ENCODE measurements at regions not wholly inside any gene's neighbourhood (a gene's known extent, or its start where the extent isn't known, plus 50 kb on each side); places are given as distances from the start of the nearest gene placed in this dataset.

- DNase-seq (no peak), ATAC-seq (replicated peaks in 1 of 4) (no peak)
- Mint-ChIP-seq H3K4me1 (no peaks in the 10 kb centered on the region), H3K27ac (no peak overlapping the region), H3K27me3 (peaks cover 21 to 22% of the 10 kb centered on the region in 2 donors), H3K36me3 (no peaks in the 10 kb centered on the region), H3K9me3 (no peaks in the 10 kb centered on the region), H3K4me3 (no peak overlapping the region)
- H3K27me3 ChIP-seq (replicated peaks in 1 of 2; ENCODE audit: control insufficient read depth in 2 of 2, extremely low read depth in 1 of 2, insufficient read depth in 2 of 2, low read length in 1 of 2), result peaks cover 0 to 13% of the 10 kb centered on the region in 2 experiments
- no peaks in the 10 kb centered on the region for H3K9me3 ChIP-seq
- H3K36me3 ChIP-seq (ENCODE audit: control insufficient read depth in 2 of 2, extremely low read depth in 1 of 2, insufficient read depth in 1 of 2, low read length in 1 of 2), result no peaks in the 10 kb centered on the region
- no peaks in the 10 kb centered on the region for H3K4me1 ChIP-seq (ENCODE audit: control insufficient read depth in 1 of 2, extremely low read depth in 1 of 2, insufficient read depth in 2 of 2, low read length in 2 of 2)
- no peak overlapping the region for H3K27ac ChIP-seq (ENCODE audit: low read length)
- no peak overlapping the region for H3K4me3 ChIP-seq (ENCODE audit: control insufficient read depth in 1 of 2, extremely low read depth in 1 of 2, low read length in 1 of 2)
- ChIA-PET POLR2A (no interaction called here), CTCF (interaction anchor here in 1 of 2 donors (1.2 kb wide), 1 partner anchor 198 kb away, joined by 6 read pairs; no protein-coding TSS in a partner anchor)
- 80% methylated on average over 16 of the region's 17 CpGs for WGBS (ENCODE audit: insufficient coverage)
Observed at GRCh38 chr11:33544593-33545373, 155.8 kb downstream of the C11orf91 start.

- ATAC-seq (replicated peaks in 1 of 4) (no peak), DNase-seq (no peak)
- H3K9me3 Mint-ChIP-seq, result no peaks in the 10 kb centered on the region
- no peaks in the 10 kb centered on the region for H3K9me3 ChIP-seq
- H3K27ac ChIP-seq (ENCODE audit: low read length), result no peak overlapping the region
- ChIA-PET POLR2A (no interaction called here), CTCF (interaction anchor here (1.0 to 1.2 kb wide), 1 partner anchor 199 kb away, joined by 3 to 6 read pairs; no protein-coding TSS in a partner anchor)
- no peaks in the 10 kb centered on the region for H3K4me1 ChIP-seq (ENCODE audit: control insufficient read depth in 1 of 2, extremely low read depth in 1 of 2, insufficient read depth in 2 of 2, low read length in 2 of 2)
- H3K4me3 ChIP-seq (ENCODE audit: control insufficient read depth in 1 of 2, extremely low read depth in 1 of 2, low read length in 1 of 2), result no peak overlapping the region
- H3K4me3 Mint-ChIP-seq, result no peak overlapping the region
- H3K27ac Mint-ChIP-seq, result no peak overlapping the region
- H3K36me3 Mint-ChIP-seq, result no peaks in the 10 kb centered on the region
- H3K36me3 ChIP-seq (ENCODE audit: control insufficient read depth in 2 of 2, extremely low read depth in 1 of 2, insufficient read depth in 1 of 2, low read length in 1 of 2), result no peaks in the 10 kb centered on the region
- peaks cover 0 to 13% of the 10 kb centered on the region in 2 experiments for H3K27me3 ChIP-seq (replicated peaks in 1 of 2; ENCODE audit: control insufficient read depth in 2 of 2, extremely low read depth in 1 of 2, insufficient read depth in 2 of 2, low read length in 1 of 2)
- H3K4me1 Mint-ChIP-seq, result no peaks in the 10 kb centered on the region
- peaks cover 16 to 21% of the 10 kb centered on the region in 2 donors for H3K27me3 Mint-ChIP-seq
- WGBS (ENCODE audit: insufficient coverage), result 53% methylated on average over 3 of the region's 3 CpGs
Observed at GRCh38 chr11:33543823-33544222, 156.8 kb downstream of the C11orf91 start.

GRCh38 chr11:33542921-33543320 is 157.7 kb downstream of the C11orf91 start:
- no peak overlapping the region for H3K4me3 Mint-ChIP-seq
- H3K27me3 ChIP-seq (replicated peaks in 1 of 2; ENCODE audit: control insufficient read depth in 2 of 2, extremely low read depth in 1 of 2, insufficient read depth in 2 of 2, low read length in 1 of 2), result peaks cover 0 to 13% of the 10 kb centered on the region in 2 experiments
- ATAC-seq (replicated peaks in 1 of 4) (peak in 1 of 4 experiments; percentile 37), DNase-seq (peak in 21 of 35 experiments; percentile 4 to 49 (median 19))
- no peaks in the 10 kb centered on the region for H3K4me1 ChIP-seq (ENCODE audit: control insufficient read depth in 1 of 2, extremely low read depth in 1 of 2, insufficient read depth in 2 of 2, low read length in 2 of 2)
- H3K36me3 Mint-ChIP-seq, result no peaks in the 10 kb centered on the region
- no peak overlapping the region for H3K27ac Mint-ChIP-seq
- H3K9me3 Mint-ChIP-seq, result no peaks in the 10 kb centered on the region
- no peaks in the 10 kb centered on the region for H3K9me3 ChIP-seq
- no peaks in the 10 kb centered on the region for H3K36me3 ChIP-seq (ENCODE audit: control insufficient read depth in 2 of 2, extremely low read depth in 1 of 2, insufficient read depth in 1 of 2, low read length in 1 of 2)
- H3K27ac ChIP-seq (ENCODE audit: low read length), result no peak overlapping the region
- WGBS (ENCODE audit: insufficient coverage), result 66% methylated on average over 5 of the region's 7 CpGs
- no peaks in the 10 kb centered on the region for H3K4me1 Mint-ChIP-seq
- H3K27me3 Mint-ChIP-seq, result peaks cover 20 to 21% of the 10 kb centered on the region in 2 donors
- CTCF ChIA-PET, result interaction anchor here in 1 of 2 donors (1.1 kb wide), 1 partner anchor 200 kb away, joined by 3 read pairs; no protein-coding TSS in a partner anchor
- no peak overlapping the region for H3K4me3 ChIP-seq (ENCODE audit: control insufficient read depth in 1 of 2, extremely low read depth in 1 of 2, low read length in 1 of 2)
- POLR2A ChIA-PET, result no interaction called here

GRCh38 chr11:33540946-33541915 is 159.4 kb downstream of the C11orf91 start:
- ChIA-PET POLR2A (no interaction called here), CTCF (no interaction called here)
- H3K27ac Mint-ChIP-seq, result no peak overlapping the region

GRCh38 chr11:33540427-33540826 is 160.2 kb downstream of the C11orf91 start:
- Histone ChIP-seq H3K4me3 (ENCODE audit: control insufficient read depth in 1 of 2, extremely low read depth in 1 of 2, low read length in 1 of 2) (no peak overlapping the region), H3K36me3 (ENCODE audit: control insufficient read depth in 2 of 2, extremely low read depth in 1 of 2, insufficient read depth in 1 of 2, low read length in 1 of 2) (no peaks in the 10 kb centered on the region), H3K4me1 (ENCODE audit: control insufficient read depth in 1 of 2, extremely low read depth in 1 of 2, insufficient read depth in 2 of 2, low read length in 2 of 2) (no peaks in the 10 kb centered on the region), H3K27me3 (replicated peaks in 1 of 2; ENCODE audit: control insufficient read depth in 2 of 2, extremely low read depth in 1 of 2, insufficient read depth in 2 of 2, low read length in 1 of 2) (peaks cover 0 to 21% of the 10 kb centered on the region in 2 experiments), H3K9me3 (no peaks in the 10 kb centered on the region), H3K27ac (ENCODE audit: low read length) (no peak overlapping the region)
- Mint-ChIP-seq H3K36me3 (no peaks in the 10 kb centered on the region), H3K4me1 (no peaks in the 10 kb centered on the region), H3K27me3 (peaks cover 28 to 37% of the 10 kb centered on the region in 2 donors), H3K27ac (no peak overlapping the region), H3K9me3 (no peaks in the 10 kb centered on the region), H3K4me3 (no peak overlapping the region)
- ChIA-PET CTCF (no interaction called here), POLR2A (no interaction called here)
- ATAC-seq (replicated peaks in 1 of 4) (no peak), DNase-seq (no peak)

More at GRCh38 chr11:33540946-33541915, 159.4 kb downstream of the C11orf91 start:
- ATAC-seq (replicated peaks in 1 of 4) (no peak), DNase-seq (no peak)
- Mint-ChIP-seq H3K9me3 (no peaks in the 10 kb centered on the region), H3K4me3 (no peak overlapping the region), H3K36me3 (no peaks in the 10 kb centered on the region), H3K27me3 (peaks cover 25 to 30% of the 10 kb centered on the region in 2 donors), H3K4me1 (no peaks in the 10 kb centered on the region)
- H3K9me3 ChIP-seq, result no peaks in the 10 kb centered on the region
- H3K4me1 ChIP-seq (ENCODE audit: control insufficient read depth in 1 of 2, extremely low read depth in 1 of 2, insufficient read depth in 2 of 2, low read length in 2 of 2), result no peaks in the 10 kb centered on the region
- peaks cover 0 to 19% of the 10 kb centered on the region in 2 experiments for H3K27me3 ChIP-seq (replicated peaks in 1 of 2; ENCODE audit: control insufficient read depth in 2 of 2, extremely low read depth in 1 of 2, insufficient read depth in 2 of 2, low read length in 1 of 2)
- no peaks in the 10 kb centered on the region for H3K36me3 ChIP-seq (ENCODE audit: control insufficient read depth in 2 of 2, extremely low read depth in 1 of 2, insufficient read depth in 1 of 2, low read length in 1 of 2)
- H3K4me3 ChIP-seq (ENCODE audit: control insufficient read depth in 1 of 2, extremely low read depth in 1 of 2, low read length in 1 of 2), result no peak overlapping the region
- H3K27ac ChIP-seq (ENCODE audit: low read length), result no peak overlapping the region
- 81% methylated on average over 7 of the region's 11 CpGs for WGBS (ENCODE audit: insufficient coverage)

GRCh38 chr11:33539751-33540150 is 160.9 kb downstream of the C11orf91 start:
- Mint-ChIP-seq H3K27me3 (peaks cover 24 to 39% of the 10 kb centered on the region in 2 donors), H3K4me1 (no peaks in the 10 kb centered on the region)
- no CpG with 5 or more reads among the region's 3 CpGs for WGBS (ENCODE audit: insufficient coverage)

More at GRCh38 chr11:33539751-33540150, 160.9 kb downstream of the C11orf91 start:
- no peaks in the 10 kb centered on the region for H3K9me3 Mint-ChIP-seq
- POLR2A ChIA-PET, result no interaction called here
- H3K4me1 ChIP-seq (ENCODE audit: control insufficient read depth in 1 of 2, extremely low read depth in 1 of 2, insufficient read depth in 2 of 2, low read length in 2 of 2), result no peaks in the 10 kb centered on the region
- no peaks in the 10 kb centered on the region for H3K36me3 Mint-ChIP-seq
- H3K27ac Mint-ChIP-seq, result no peak overlapping the region
- CTCF ChIA-PET, result no interaction called here
- no peak overlapping the region for H3K4me3 Mint-ChIP-seq
- no peak overlapping the region for H3K27ac ChIP-seq (ENCODE audit: low read length)
- peaks cover 0 to 21% of the 10 kb centered on the region in 2 experiments for H3K27me3 ChIP-seq (replicated peaks in 1 of 2; ENCODE audit: control insufficient read depth in 2 of 2, extremely low read depth in 1 of 2, insufficient read depth in 2 of 2, low read length in 1 of 2)
- no peaks in the 10 kb centered on the region for H3K36me3 ChIP-seq (ENCODE audit: control insufficient read depth in 2 of 2, extremely low read depth in 1 of 2, insufficient read depth in 1 of 2, low read length in 1 of 2)
- DNase-seq (no peak), ATAC-seq (replicated peaks in 1 of 4) (no peak)
- no peak overlapping the region for H3K4me3 ChIP-seq (ENCODE audit: control insufficient read depth in 1 of 2, extremely low read depth in 1 of 2, low read length in 1 of 2)
- H3K9me3 ChIP-seq, result no peaks in the 10 kb centered on the region

Data from T-cell (primary cell).